ENCODE measurements at regions not wholly inside any gene's neighbourhood (a gene's known extent, or its start where the extent isn't known, plus 50 kb on each side); places are given as distances from the start of the nearest gene placed in this dataset.

GRCh38 chrX:25084446-25084845, 68.7 kb upstream of the ARX start:
- DNase-seq (ENCODE audit: extremely low spot score): no peak
- Histone ChIP-seq H3K36me3 (ENCODE audit: insufficient read depth) (no peaks in the 10 kb centered on the region), H3K4me3 (ENCODE audit: low read depth, low read length) (no peak overlapping the region), H3K27ac (ENCODE audit: low read depth) (no peak overlapping the region), H3K4me1 (ENCODE audit: insufficient read depth) (no peaks in the 10 kb centered on the region)
- WGBS: 82% methylated on average over 1 of the region's 1 CpG

- 69% methylated on average over 3 of the region's 3 CpGs for WGBS
- no peaks in the 10 kb centered on the region for H3K36me3 ChIP-seq (ENCODE audit: insufficient read depth)
Measured at GRCh38 chrX:25083661-25084060, 67.9 kb upstream of the ARX start.

GRCh38 chrX:25079020-25079419, 63.3 kb upstream of the ARX start:
- H3K4me3 ChIP-seq (ENCODE audit: low read depth, low read length): no peak overlapping the region
- no peak for DNase-seq (ENCODE audit: extremely low spot score)
- WGBS: 86% methylated on average over 3 of the region's 3 CpGs

More at GRCh38 chrX:25083661-25084060, 67.9 kb upstream of the ARX start:
- no peak for DNase-seq (ENCODE audit: extremely low spot score)
- Histone ChIP-seq H3K4me1 (ENCODE audit: insufficient read depth) (no peaks in the 10 kb centered on the region), H3K4me3 (ENCODE audit: low read depth, low read length) (no peak overlapping the region), H3K27ac (ENCODE audit: low read depth) (no peak overlapping the region)

GRCh38 chrX:25076941-25077500, 61.3 kb upstream of the ARX start:
- no peak overlapping the region for H3K27ac ChIP-seq (ENCODE audit: low read depth)
- 82% methylated on average over 9 of the region's 9 CpGs for WGBS
- DNase-seq (ENCODE audit: extremely low spot score): no peak
- H3K4me3 ChIP-seq (ENCODE audit: low read depth, low read length): no peak overlapping the region
- H3K36me3 ChIP-seq (ENCODE audit: insufficient read depth): no peaks in the 10 kb centered on the region
- no peaks in the 10 kb centered on the region for H3K4me1 ChIP-seq (ENCODE audit: insufficient read depth)

More at GRCh38 chrX:25079020-25079419, 63.3 kb upstream of the ARX start:
- Histone ChIP-seq H3K27ac (ENCODE audit: low read depth) (no peak overlapping the region), H3K4me1 (ENCODE audit: insufficient read depth) (no peaks in the 10 kb centered on the region), H3K36me3 (ENCODE audit: insufficient read depth) (no peaks in the 10 kb centered on the region)

GRCh38 chrX:25072247-25072646, 56.5 kb upstream of the ARX start:
- no peak overlapping the region for H3K4me3 ChIP-seq (ENCODE audit: low read depth, low read length)

GRCh38 chrX:25070038-25070437, 54.3 kb upstream of the ARX start:
- H3K36me3 ChIP-seq (ENCODE audit: insufficient read depth): no peaks in the 10 kb centered on the region
- H3K4me3 ChIP-seq (ENCODE audit: low read depth, low read length): no peak overlapping the region
- H3K27ac ChIP-seq (ENCODE audit: low read depth): no peak overlapping the region
- no peak for DNase-seq (ENCODE audit: extremely low spot score)
- no peaks in the 10 kb centered on the region for H3K4me1 ChIP-seq (ENCODE audit: insufficient read depth)
- 71% methylated on average over 1 of the region's 1 CpG for WGBS

More at GRCh38 chrX:25072247-25072646, 56.5 kb upstream of the ARX start:
- Histone ChIP-seq H3K4me1 (ENCODE audit: insufficient read depth) (no peaks in the 10 kb centered on the region), H3K36me3 (ENCODE audit: insufficient read depth) (no peaks in the 10 kb centered on the region), H3K27ac (ENCODE audit: low read depth) (no peak overlapping the region)
- no peak for DNase-seq (ENCODE audit: extremely low spot score)

- WGBS: 88% methylated on average over 2 of the region's 2 CpGs
- no peaks in the 10 kb centered on the region for H3K36me3 ChIP-seq (ENCODE audit: insufficient read depth)
- H3K27ac ChIP-seq (ENCODE audit: low read depth): no peak overlapping the region
- no peak overlapping the region for H3K4me3 ChIP-seq (ENCODE audit: low read depth, low read length)
- H3K4me1 ChIP-seq (ENCODE audit: insufficient read depth): no peaks in the 10 kb centered on the region
- DNase-seq (ENCODE audit: extremely low spot score): no peak
Measured at GRCh38 chrX:25069209-25069608, 53.4 kb upstream of the ARX start.

- Histone ChIP-seq H3K27ac (ENCODE audit: low read depth) (no peak overlapping the region), H3K4me3 (ENCODE audit: low read depth, low read length) (no peak overlapping the region)
- 89% methylated on average over 5 of the region's 5 CpGs for WGBS
Measured at GRCh38 chrX:25068340-25068739, 52.6 kb upstream of the ARX start.

GRCh38 chrX:25067271-25068172, 51.8 kb upstream of the ARX start:
- H3K4me3 ChIP-seq (ENCODE audit: low read depth, low read length): no peak overlapping the region
- no peaks in the 10 kb centered on the region for H3K36me3 ChIP-seq (ENCODE audit: insufficient read depth)
- no peak overlapping the region for H3K27ac ChIP-seq (ENCODE audit: low read depth)
- WGBS: 73% methylated on average over 4 of the region's 4 CpGs
- DNase-seq (ENCODE audit: extremely low spot score): no peak
- H3K4me1 ChIP-seq (ENCODE audit: insufficient read depth): no peaks in the 10 kb centered on the region

More at GRCh38 chrX:25068340-25068739, 52.6 kb upstream of the ARX start:
- no peak for DNase-seq (ENCODE audit: extremely low spot score)
- Histone ChIP-seq H3K36me3 (ENCODE audit: insufficient read depth) (no peaks in the 10 kb centered on the region), H3K4me1 (ENCODE audit: insufficient read depth) (no peaks in the 10 kb centered on the region)

GRCh38 chrX:25066131-25066530, 50.4 kb upstream of the ARX start:
- Histone ChIP-seq H3K36me3 (ENCODE audit: insufficient read depth) (no peaks in the 10 kb centered on the region), H3K4me1 (ENCODE audit: insufficient read depth) (no peaks in the 10 kb centered on the region), H3K27ac (ENCODE audit: low read depth) (no peak overlapping the region), H3K4me3 (ENCODE audit: low read depth, low read length) (no peak overlapping the region)
- WGBS: 72% methylated on average over 3 of the region's 3 CpGs
- DNase-seq (ENCODE audit: extremely low spot score): no peak
